ENCODE measurements at regions not wholly inside any gene's neighbourhood (a gene's known extent, or its start where the extent isn't known, plus 50 kb on each side); places are given as distances from the start of the nearest gene placed in this dataset.

DNA sequence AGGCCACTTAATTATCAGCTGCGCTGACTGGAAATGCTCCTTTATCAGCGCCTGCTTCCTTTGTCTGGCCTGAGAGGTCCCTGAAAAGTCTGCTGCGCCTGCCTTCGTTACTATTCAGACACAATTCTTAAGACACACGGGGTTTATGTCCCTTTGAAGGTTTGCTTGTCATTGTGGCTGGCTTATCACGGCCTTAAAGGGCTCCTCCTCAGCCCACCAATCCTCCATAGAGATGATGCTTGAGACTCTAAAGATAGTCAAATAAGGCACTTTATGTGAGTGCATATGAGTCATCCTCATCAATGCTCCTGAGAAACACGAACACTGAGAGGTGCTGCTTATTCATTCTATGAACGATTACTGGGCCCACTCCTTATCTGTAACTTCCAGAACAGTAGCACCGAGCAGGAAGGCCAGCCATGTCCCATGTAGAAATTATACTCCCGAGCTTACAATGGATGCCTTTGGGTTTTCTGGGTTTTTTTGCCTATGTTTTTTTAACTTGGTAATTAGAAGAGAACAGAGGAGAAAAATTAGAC, 1268.2 kb upstream of the TMEM132C start:
- TF ChIP-seq GATA3 (IDR thresholded peaks at IDR 0.05; ENCODE audit: low read depth, low read length) (no peak), GATA2 (IDR thresholded peaks at IDR 0.05; ENCODE audit: low read depth, low read length) (no peak)

Measured in SH-SY5Y (cell line).